K562 (cell line): ENCODE measurements at regions not wholly inside any gene's neighbourhood (a gene's known extent, or its start where the extent isn't known, plus 50 kb on each side); places are given as distances from the start of the nearest gene placed in this dataset.

Experiments used
- ATAC-seq: fragments of 200-7000 bp; cut with Tn5 transposase; 3 replicates; pipeline ENCODE4 v1.9.1; 2020; ENCODE audit warnings: moderate library complexity
- BruUV-seq: library from RNA; stranded (reverse); fragments of 400-500 nt; replicated peaks from 2 replicates; lab custom pipeline; 2021; lab: Mats Ljungman, UMichigan
- CTCF ChIA-PET: fragments of 300-600 bp; formaldehyde crosslinking; extraction: SDS; loops from one replicate; lab custom pipeline; 2021; ENCODE audit warnings: low intra/inter-chr PET ratio; lab: Yijun Ruan, JAX
- POLR2A ChIA-PET: fragments of 300-600, 350-650 bp; sonication (Branson Sonifier 250); formaldehyde crosslinking; extraction: SDS; loops from one replicate; lab custom pipeline; 2021; ENCODE audit warnings: antibody characterized with exemption, inconsistent platforms; lab: Yijun Ruan, JAX
- DNase-seq, 4 experiments: peaks; one replicate each; pipeline versions ENCODE4 v3.0.0 to v3.0.0-alpha.2; 2011 to 2018; ENCODE audit warnings: low spot score in 3 of 4, mixed read lengths in 3 of 4; ENCODE audit errors: extremely low read depth in 1 of 4
- FAIRE-seq: peaks from 2 replicates; lab custom pipeline; 2011; peaks lifted over from hg19 to GRCh38; lab: Jason Lieb, UNC
- H2AFZ ChIP-seq: 2 replicates; pipeline ENCODE4 v1.6.0; 2011; ENCODE audit warnings: low read depth, low read length, control low read depth, inconsistent platforms
- H3K27ac ChIP-seq: fragments of 200-600 bp; 3 replicates; pipeline ENCODE4 v1.8.0; 2011; ENCODE audit warnings: low read depth, mild to moderate bottlenecking, control low read depth, inconsistent platforms, low read length, moderate library complexity, mixed read lengths; ENCODE audit errors: extremely low read depth
- H3K27me3 ChIP-seq, 2 experiments: fragments of 300-600 bp in 1 of 2; 2 replicates in 1 of 2; 3 replicates in 1 of 2; pipeline versions ENCODE4 v1.6.0 to v1.8.0; 2011; ENCODE audit warnings: inconsistent platforms in 2 of 2, low read length in 2 of 2, mild to moderate bottlenecking in 1 of 2, mixed read lengths in 1 of 2, moderate library complexity in 1 of 2; ENCODE audit not compliant: control insufficient read depth in 2 of 2, insufficient read depth in 2 of 2
- H3K36me3 ChIP-seq: fragments of 300-600 bp; 3 replicates; pipeline ENCODE4 v1.8.0; 2011; ENCODE audit warnings: mild to moderate bottlenecking, low read length, inconsistent platforms; ENCODE audit not compliant: control insufficient read depth, insufficient read depth
- H3K4me1 ChIP-seq, 2 experiments: fragments of 200-600 bp in 1 of 2; replicated peaks in 1 of 2; 2 replicates in 1 of 2; 3 replicates in 1 of 2; pipeline versions ENCODE4 v1.5.1 to v1.8.0; 2011; ENCODE audit warnings: inconsistent platforms in 2 of 2, low read length in 2 of 2, mild to moderate bottlenecking in 1 of 2, mixed read lengths in 1 of 2, moderate library complexity in 1 of 2; ENCODE audit not compliant: control insufficient read depth in 2 of 2, insufficient read depth in 2 of 2
- H3K4me2 ChIP-seq: 2 replicates; pipeline ENCODE4 v1.6.1; 2011; ENCODE audit warnings: low read length, control low read depth, inconsistent platforms, mixed read lengths; ENCODE audit not compliant: insufficient read depth
- H3K4me3 ChIP-seq: fragments of 200-600 bp; sonication (generic), shearing (Covaris generic); 2 replicates; pipeline ENCODE4 v1.5.1; 2016; ENCODE audit warnings: control low read depth, inconsistent platforms
- H3K79me2 ChIP-seq: fragments of 200-600 bp; 3 replicates; pipeline ENCODE4 v1.8.0; 2011; ENCODE audit warnings: low read length, inconsistent platforms; ENCODE audit not compliant: control insufficient read depth, insufficient read depth
- H3K9ac ChIP-seq, 2 experiments: 2 replicates each; pipeline versions ENCODE4 v1.6.0 to v1.6.1; 2011; ENCODE audit warnings: low read depth in 2 of 2, low read length in 2 of 2, control low read depth in 1 of 2, inconsistent platforms in 1 of 2, mild to moderate bottlenecking in 1 of 2, mixed read lengths in 1 of 2; ENCODE audit not compliant: insufficient read depth in 1 of 2
- H3K9me1 ChIP-seq: one replicate; pipeline ENCODE4 v1.6.0; 2011; ENCODE audit warnings: inconsistent platforms, mild to moderate bottlenecking, low read length, moderate library complexity; ENCODE audit not compliant: control insufficient read depth, insufficient read depth
- H3K9me3 ChIP-seq: replicated peaks from 2 replicates; pipeline ENCODE4 v1.5.1; 2011; ENCODE audit warnings: low read depth, low read length, inconsistent platforms; ENCODE audit not compliant: control insufficient read depth, insufficient read depth
- H4K20me1 ChIP-seq: replicated peaks from 2 replicates; pipeline ENCODE4 v1.6.1; 2011; ENCODE audit warnings: low read length, inconsistent platforms, mixed read lengths; ENCODE audit not compliant: control insufficient read depth, insufficient read depth
- HES1 ChIP-seq: fragments of 450-650 bp; IDR thresholded peaks from 2 replicates; pipeline ENCODE4 v1.6.1; 2016; ENCODE audit warnings: low read depth, mild to moderate bottlenecking, moderate library complexity
- JUND ChIP-seq, 2 experiments: IDR thresholded peaks; 2 replicates in 1 of 2; 3 replicates in 1 of 2; pipeline ENCODE4 v1.6.1; 2011; ENCODE audit warnings: borderline replicate concordance in 2 of 2, low read depth in 2 of 2, low read length in 2 of 2, improper control_type of control experiment in 1 of 2, missing biosample characterization in 1 of 2, missing genetic modification characterization in 1 of 2, missing genetic modification reagents in 1 of 2
- KDM1A ChIP-seq, 2 experiments: fragments of 450-650 bp; IDR thresholded peaks; 2 replicates each; pipeline ENCODE4 v1.6.1; 2016; ENCODE audit warnings: mild to moderate bottlenecking in 2 of 2
- RFX7 ChIP-seq: fragments of 250-450 bp; sonication (Bioruptor Pico); IDR thresholded peaks from 2 replicates; pipeline ENCODE4 v1.5.1; 2021; ENCODE audit warnings: mild to moderate bottlenecking
- USF1 ChIP-seq: sonication (generic); formaldehyde crosslinking; IDR thresholded peaks from 2 replicates; pipeline ENCODE4 v1.9.0; 2022; ENCODE audit warnings: mild to moderate bottlenecking, missing genetic modification reagents
- ZNF24 ChIP-seq: fragments of 450-650 bp; IDR thresholded peaks from 2 replicates; pipeline ENCODE4 v1.6.1; 2016
- ZNF507 ChIP-seq: conservative IDR thresholded peaks from 2 replicates; pipeline ENCODE4 v1.6.1; 2017; ENCODE audit warnings: missing genetic modification characterization, missing compliant biosample characterization
- WGBS: fragments of 100-300 bp; shearing (Covaris generic); methylation state at CpG from one replicate; pipeline ENCODE4 v1.1.6; 2016; ENCODE audit warnings: low coverage, mixed read lengths; ENCODE audit not compliant: insufficient coverage; ENCODE audit errors: missing lambda C conversion rate; 5-methylcytosine and 5-hydroxymethylcytosine counted together
- in situ Hi-C: fragments of 300-500 bp; cut with MboI; formaldehyde crosslinking; loops from 4 replicates; pipeline ENCODE4 v1.15.0; 2018; ENCODE audit warnings: inconsistent platforms, mixed read lengths
- intact Hi-C: fragments of 100-400 bp; cut with micrococcal nuclease; formaldehyde crosslinking; loops from 2 replicates; pipeline ENCODE4 v1.14.2; 2022

GRCh38 chr6:14838133-14838583, 407.7 kb upstream of the JARID2 start:
- TF ChIP-seq KDM1A (IDR thresholded peaks at IDR 0.05) (no peak), RFX7 (CRISPR knock-in tag) (no peak), JUND (IDR thresholded peaks at IDR 0.05; ENCODE audit: borderline replicate concordance, low read depth, low read length) (no peak), JUND (tag; IDR thresholded peaks at IDR 0.05; ENCODE audit: borderline replicate concordance, low read depth, low read length) (no peak), USF1 (CRISPR knock-in tag) (no peak), ZNF24 (no peak), ZNF507 (tag) (no peak), HES1 (no peak)
- in situ Hi-C loops (no loop called here), intact Hi-C loops (no loop called here)
- DNase-seq (no peak), FAIRE-seq (no peak), ATAC-seq (no peak)
- no peaks in the 10 kb centered on the region for H3K79me2 ChIP-seq
- H3K36me3 ChIP-seq, result no peaks in the 10 kb centered on the region
- H4K20me1 ChIP-seq, result no peaks in the 10 kb centered on the region
- POLR2A ChIA-PET, result no interaction called here
- H3K4me2 ChIP-seq, result no peak overlapping the region
- no peaks in the 10 kb centered on the region for H3K9me1 ChIP-seq
- no peaks in the 10 kb centered on the region for H3K27me3 ChIP-seq
- no peak overlapping the region for H2AFZ ChIP-seq
- H3K9me3 ChIP-seq, result no peaks in the 10 kb centered on the region
- no peak overlapping the region for H3K9ac ChIP-seq
- no peaks in the 10 kb centered on the region for H3K4me1 ChIP-seq
- CTCF ChIA-PET, result no interaction called here
- no peak overlapping the region for H3K4me3 ChIP-seq
- 13% methylated on average over 4 of the region's 4 CpGs for WGBS
- no TSS peak for BruUV-seq
- H3K27ac ChIP-seq, result no peak overlapping the region
